ENCODE measurements at regions not wholly inside any gene's neighbourhood (a gene's known extent, or its start where the extent isn't known, plus 50 kb on each side); places are given as distances from the start of the nearest gene placed in this dataset.

DNA sequence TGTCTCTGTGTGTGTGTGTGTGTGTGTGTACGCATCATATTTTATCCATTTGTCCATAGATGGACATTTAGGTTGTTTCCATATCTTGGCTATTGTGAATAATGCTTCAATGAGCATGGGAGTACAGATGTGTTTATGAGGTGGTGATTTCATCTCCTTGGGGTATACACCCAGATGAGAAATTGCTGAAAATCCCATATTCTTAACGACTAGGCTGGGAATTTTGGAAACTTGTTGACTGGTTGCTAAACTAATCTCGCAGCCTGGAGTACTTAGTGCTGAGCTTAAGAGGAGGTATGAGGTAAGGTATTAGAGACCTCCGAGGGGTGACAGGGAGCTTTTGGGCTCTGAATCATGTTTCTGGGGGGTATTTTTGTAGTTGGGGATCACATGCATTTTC, 66.0 kb upstream of the SPRED2 start:
- Histone ChIP-seq H3K27me3 (ENCODE audit: control insufficient read depth, insufficient read depth, low read length) (peaks cover 10% of the 10 kb centered on the region), H3K4me2 (ENCODE audit: low read depth, low read length) (no peak overlapping the region), H4K20me1 (ENCODE audit: insufficient read depth, low read length) (no peaks in the 10 kb centered on the region), H2BK20ac (ENCODE audit: low read depth, low read length) (no peak overlapping the region), H2AFZ (replicated peaks; ENCODE audit: low read length, poor library complexity) (no peak overlapping the region), H2AK5ac (ENCODE audit: low read depth, low read length) (no peak overlapping the region), H3K56ac (ENCODE audit: extremely low read depth, insufficient read depth, low read length) (no peak overlapping the region), H3K27ac (ENCODE audit: insufficient read depth, low read length) (no peak overlapping the region), H2BK15ac (ENCODE audit: low read depth, low read length) (no peak overlapping the region), H3K4me3 (ENCODE audit: insufficient read depth, low read depth, low read length) (no peak overlapping the region), H3K18ac (ENCODE audit: low read depth, low read length) (no peak overlapping the region), H2BK5ac (ENCODE audit: low read depth, low read length, poor library complexity, severe bottlenecking) (no peak overlapping the region), H4K5ac (ENCODE audit: low read depth, low read length) (no peak overlapping the region), H2BK120ac (ENCODE audit: low read depth, low read length) (no peak overlapping the region), H3K4me1 (ENCODE audit: control insufficient read depth, insufficient read depth, low read length) (no peaks in the 10 kb centered on the region), H3K23ac (ENCODE audit: low read depth, low read length) (no peak overlapping the region), H3K14ac (replicated peaks; ENCODE audit: low read depth, low read length) (no peak overlapping the region), H4K8ac (ENCODE audit: low read depth in 2 of 2, low read length in 2 of 2) (no peak overlapping the region), H2AK9ac (replicated peaks; ENCODE audit: low read depth, low read length, poor library complexity) (no peak overlapping the region), H3K9ac (ENCODE audit: low read depth, low read length) (no peak overlapping the region), H3K9me1 (ENCODE audit: insufficient read depth, low read length) (no peaks in the 10 kb centered on the region), H4K91ac (ENCODE audit: insufficient read depth, low read depth, low read length) (no peak overlapping the region), H3K9me3 (ENCODE audit: control insufficient read depth, insufficient read depth, low read length) (no peaks in the 10 kb centered on the region), H3K4ac (ENCODE audit: low read depth, low read length) (no peak overlapping the region), H3K79me1 (ENCODE audit: low read depth in 1 of 2, low read length in 2 of 2) (no peaks in the 10 kb centered on the region), H3K36me3 (ENCODE audit: control insufficient read depth, insufficient read depth, low read length) (no peaks in the 10 kb centered on the region)
- BruUV-seq (replicated peaks): no TSS peak
- TF ChIP-seq NFE2L2 (IDR thresholded peaks at IDR 0.05; ENCODE audit: low read depth, low read length): no peak
- no peak for TF ChIP-seq RAD21 (IDR thresholded peaks at IDR 0.05; ENCODE audit: low read length)
- TF ChIP-seq BHLHE40 (IDR thresholded peaks at IDR 0.05; ENCODE audit: low read depth, low read length): no peak
- TF ChIP-seq SMC3 (IDR thresholded peaks at IDR 0.05; ENCODE audit: low read depth, low read length): no peak
- TF ChIP-seq, protein P1, sequence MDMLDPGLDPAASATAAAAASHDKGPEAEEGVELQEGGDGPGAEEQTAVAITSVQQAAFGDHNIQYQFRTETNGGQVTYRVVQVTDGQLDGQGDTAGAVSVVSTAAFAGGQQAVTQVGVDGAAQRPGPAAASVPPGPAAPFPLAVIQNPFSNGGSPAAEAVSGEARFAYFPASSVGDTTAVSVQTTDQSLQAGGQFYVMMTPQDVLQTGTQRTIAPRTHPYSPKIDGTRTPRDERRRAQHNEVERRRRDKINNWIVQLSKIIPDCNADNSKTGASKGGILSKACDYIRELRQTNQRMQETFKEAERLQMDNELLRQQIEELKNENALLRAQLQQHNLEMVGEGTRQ (IDR thresholded peaks at IDR 0.05; ENCODE audit: low read depth, low read length): no peak
- no peak for TF ChIP-seq POLR2A (IDR thresholded peaks at IDR 0.05; ENCODE audit: low read depth, low read length)
- TF ChIP-seq MAZ (IDR thresholded peaks at IDR 0.05; ENCODE audit: borderline replicate concordance, low read depth, low read length): no peak
- no peak for TF ChIP-seq CEBPB (IDR thresholded peaks at IDR 0.05; ENCODE audit: low read depth, low read length)
- TF ChIP-seq ELK1 (IDR thresholded peaks at IDR 0.05; ENCODE audit: borderline replicate concordance, low read depth, low read length): no peak
- TF ChIP-seq CTCF (conservative IDR thresholded peaks at IDR 0.05; ENCODE audit: low read depth, low read length): no peak
- TF ChIP-seq MAFK (IDR thresholded peaks at IDR 0.05; ENCODE audit: low read depth, low read length): no peak
- no peak for TF ChIP-seq CHD1 (IDR thresholded peaks at IDR 0.05; ENCODE audit: low read depth, low read length)
- no peak for TF ChIP-seq MXI1 (IDR thresholded peaks at IDR 0.05; ENCODE audit: borderline replicate concordance, low read depth, low read length)
- TF ChIP-seq RFX5 (IDR thresholded peaks at IDR 0.05; ENCODE audit: low read depth, low read length): no peak
- TF ChIP-seq RCOR1 (IDR thresholded peaks at IDR 0.05; ENCODE audit: insufficient replicate concordance, low read length): no peak
- no peak for TF ChIP-seq FOS (IDR thresholded peaks at IDR 0.05; ENCODE audit: low read depth, low read length)
- POLR2A ChIA-PET (ENCODE audit: unreplicated experiment): no interaction called here
- 80% methylated on average over 1 of the region's 4 CpGs; no CpG with 5 or more reads in 1 of the 2 experiments for WGBS, 2 experiments (ENCODE audit: extremely low coverage in 2 of 2, insufficient read length in 1 of 2)
- intact Hi-C loops (cut with micrococcal nuclease): no loop called here
- ATAC-seq (ENCODE audit: low read depth) (no peak), DNase-seq (no peak)
- CTCF ChIA-PET: no interaction called here
- in situ Hi-C loops (cut with MboI; ENCODE audit: low sequenced_read_pairs): no loop called here
- dilution Hi-C loops (cut with HindIII; ENCODE audit: low sequenced_read_pairs, unreplicated experiment): no loop called here

Measured in IMR-90 (cell line).